H1 (cell line): ENCODE measurements at regions not wholly inside any gene's neighbourhood (a gene's known extent, or its start where the extent isn't known, plus 50 kb on each side); places are given as distances from the start of the nearest gene placed in this dataset.

Experiments used
- GABPA ChIP-seq: IDR thresholded peaks from 2 replicates; pipeline ENCODE4 v1.6.1; 2011; ENCODE audit warnings: mild to moderate bottlenecking, low read length, moderate library complexity, borderline replicate concordance; ENCODE audit not compliant: insufficient read depth
- HDAC6 ChIP-seq: IDR thresholded peaks from one replicate; pipeline ENCODE4 v1.7.1; 2012; ENCODE audit warnings: low read depth, mild to moderate bottlenecking, inconsistent platforms, low read length, moderate library complexity
- TCF12 ChIP-seq: IDR thresholded peaks from 2 replicates; pipeline ENCODE4 v1.6.1; 2011; ENCODE audit warnings: low read depth, mild to moderate bottlenecking, low read length
- ZNF274 ChIP-seq: IDR thresholded peaks from 2 replicates; pipeline ENCODE4 v1.7.0; 2012; ENCODE audit warnings: low read length, borderline replicate concordance; ENCODE audit errors: extremely low read depth
- TF ChIP-seq, protein P1 (sequence below), 3 experiments: IDR thresholded peaks; 1 replicate in 2 of 3; 2 replicates in 1 of 3; pipeline versions ENCODE4 v1.5.1 to v1.6.1; 2011; ENCODE audit warnings: low read length in 3 of 3, mild to moderate bottlenecking in 3 of 3, inconsistent platforms in 2 of 3, low read depth in 1 of 3, moderate library complexity in 1 of 3; ENCODE audit not compliant: insufficient read depth in 1 of 3; ENCODE audit errors: control extremely low read depth in 1 of 3

DNA sequence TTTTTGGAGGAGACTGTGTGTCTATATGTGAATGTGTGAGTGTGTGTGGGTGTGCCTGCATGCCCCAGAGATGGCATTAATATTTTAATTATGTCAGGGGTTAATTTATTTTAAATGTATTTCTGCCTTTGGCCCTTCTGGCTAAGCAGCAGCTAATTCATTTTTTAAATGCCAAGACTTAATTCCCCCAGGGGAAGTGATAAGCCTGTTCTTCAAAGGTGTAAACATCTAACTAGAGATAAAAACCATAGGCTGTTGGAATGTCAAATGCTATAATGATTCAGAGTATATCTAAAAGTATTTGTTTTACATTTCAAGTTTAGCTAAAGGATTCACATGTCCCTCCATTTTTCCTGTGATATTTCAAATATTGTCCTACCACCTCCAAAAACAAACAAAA is 184.7 kb downstream of the SPP2 start (continued):
- TF ChIP-seq, protein P1, sequence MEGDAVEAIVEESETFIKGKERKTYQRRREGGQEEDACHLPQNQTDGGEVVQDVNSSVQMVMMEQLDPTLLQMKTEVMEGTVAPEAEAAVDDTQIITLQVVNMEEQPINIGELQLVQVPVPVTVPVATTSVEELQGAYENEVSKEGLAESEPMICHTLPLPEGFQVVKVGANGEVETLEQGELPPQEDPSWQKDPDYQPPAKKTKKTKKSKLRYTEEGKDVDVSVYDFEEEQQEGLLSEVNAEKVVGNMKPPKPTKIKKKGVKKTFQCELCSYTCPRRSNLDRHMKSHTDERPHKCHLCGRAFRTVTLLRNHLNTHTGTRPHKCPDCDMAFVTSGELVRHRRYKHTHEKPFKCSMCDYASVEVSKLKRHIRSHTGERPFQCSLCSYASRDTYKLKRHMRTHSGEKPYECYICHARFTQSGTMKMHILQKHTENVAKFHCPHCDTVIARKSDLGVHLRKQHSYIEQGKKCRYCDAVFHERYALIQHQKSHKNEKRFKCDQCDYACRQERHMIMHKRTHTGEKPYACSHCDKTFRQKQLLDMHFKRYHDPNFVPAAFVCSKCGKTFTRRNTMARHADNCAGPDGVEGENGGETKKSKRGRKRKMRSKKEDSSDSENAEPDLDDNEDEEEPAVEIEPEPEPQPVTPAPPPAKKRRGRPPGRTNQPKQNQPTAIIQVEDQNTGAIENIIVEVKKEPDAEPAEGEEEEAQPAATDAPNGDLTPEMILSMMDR (IDR thresholded peaks at IDR 0.05; ENCODE audit: control extremely low read depth in 1 of 3, insufficient read depth in 1 of 3, low read depth in 1 of 3, low read length in 3 of 3), result no peak
- TF ChIP-seq GABPA (no peak), HDAC6 (no peak), TCF12 (no peak), ZNF274 (no peak)
- TF ChIP-seq, all 59 proteins: peak for 0
